Right lobe of liver (tissue), 6 donors: ENCODE measurements at regions not wholly inside any gene's neighbourhood (a gene's known extent, or its start where the extent isn't known, plus 50 kb on each side); places are given as distances from the start of the nearest gene placed in this dataset.
A peak's percentile ranks its signal among the peaks of the same experiment; 100 is the strongest.

Experiments used
- ATAC-seq, 4 donors: fragments of 200-7000 bp; cut with Tn5 transposase; one replicate each; pipeline ENCODE4 v1.9.1; 2020; ENCODE audit warnings: mild to moderate bottlenecking in 4 of 4, moderate library complexity in 4 of 4
- DNase-seq, 3 donors: peaks; one replicate each; pipeline ENCODE4 v3.0.0-alpha.2; 2020
- H3K27ac ChIP-seq, 3 donors: fragments of 200-600 bp; one replicate each; pipeline ENCODE4 v1.8.0; 2022
- H3K27me3 ChIP-seq, 2 donors: fragments of 200-600 bp; one replicate each; pipeline ENCODE4 v1.8.0; 2022
- H3K36me3 ChIP-seq, 4 donors: fragments of 200-600 bp; sonication (generic) in 1 of 4; one replicate each; pipeline versions ENCODE4 v1.5.1 to v1.8.0; 2017 to 2022; ENCODE audit warnings: control low read depth in 1 of 4
- H3K4me1 ChIP-seq, 4 donors: fragments of 200-600 bp; sonication (generic) in 1 of 4; one replicate each; pipeline versions ENCODE4 v1.5.1 to v1.8.0; 2017 to 2022; ENCODE audit warnings: control low read depth in 1 of 4
- H3K4me3 ChIP-seq, 3 donors: fragments of 200-600 bp; one replicate each; pipeline ENCODE4 v1.8.0; 2022
- H3K9me3 ChIP-seq, 4 donors: fragments of 200-600 bp; sonication (generic) in 1 of 4; one replicate each; pipeline versions ENCODE4 v1.5.1 to v1.8.0; 2017 to 2022; ENCODE audit warnings: control low read depth in 1 of 4
- CTCF ChIP-seq, 4 donors: fragments of 200-600 bp in 3 of 4; fragments of 450-650 bp in 1 of 4; IDR thresholded peaks; one replicate each; pipeline versions ENCODE4 v1.5.1 to v1.8.0; 2016 to 2022; ENCODE audit warnings: antibody characterized with exemption in 4 of 4, mild to moderate bottlenecking in 2 of 4
- POLR2A ChIP-seq: fragments of 450-650 bp; IDR thresholded peaks from one replicate; pipeline ENCODE4 v1.6.1; 2017; ENCODE audit warnings: antibody characterized with exemption, mild to moderate bottlenecking
- WGBS: methylation state at CpG from one replicate; pipeline ENCODE4 v1.1.6; 2018; ENCODE audit warnings: low coverage, low lambda C conversion rate; ENCODE audit not compliant: insufficient coverage; ENCODE audit errors: missing lambda C conversion rate; 5-methylcytosine and 5-hydroxymethylcytosine counted together
- intact Hi-C, 2 donors: fragments of 100-400 bp; cut with DNase I; formaldehyde crosslinking; loops; one replicate each; pipeline versions ENCODE4 v1.11.2 to v1.14.1; 2022
- donor health status: DM: no; HTN: yes; CAD: no.
- donor health status: DM: no; HTN: no; CAD: no.
- donor health status: DM: no; HTN: no; CAD: no.
- donor health status: DM: no; HTN: yes; CAD: no.
- donor health status: DM: no; HTN: yes; CAD: no.

GRCh38 chr7:81492910-81493309 is 276.9 kb downstream of the HGF start:
- ATAC-seq = no peak
- intact Hi-C loops = no loop called here
- no peak for DNase-seq
- no peaks in the 10 kb centered on the region for H3K27me3 ChIP-seq
- TF ChIP-seq POLR2A (no peak), CTCF (IDR thresholded peaks at IDR 0.05) (no peak)
- H3K4me3 ChIP-seq = no peak overlapping the region
- no peaks in the 10 kb centered on the region for H3K9me3 ChIP-seq
- H3K36me3 ChIP-seq = no peaks in the 10 kb centered on the region
- 100% methylated on average over 1 of the region's 1 CpG for WGBS
- H3K27ac ChIP-seq = no peak overlapping the region
- H3K4me1 ChIP-seq = no peaks in the 10 kb centered on the region

- Histone ChIP-seq H3K36me3 (no peaks in the 10 kb centered on the region), H3K4me3 (no peak overlapping the region), H3K9me3 (no peaks in the 10 kb centered on the region), H3K4me1 (no peaks in the 10 kb centered on the region), H3K27ac (no peak overlapping the region), H3K27me3 (no peaks in the 10 kb centered on the region)
- no peak for TF ChIP-seq CTCF (IDR thresholded peaks at IDR 0.05)
- no peak for TF ChIP-seq POLR2A
- 83% methylated on average over 1 of the region's 1 CpG for WGBS
- intact Hi-C loops = no loop called here
- no peak for ATAC-seq
- no peak for DNase-seq
Observed at GRCh38 chr7:81492240-81492639, 277.6 kb downstream of the HGF start.

- no peaks in the 10 kb centered on the region for H3K4me1 ChIP-seq
- no peak for TF ChIP-seq CTCF (IDR thresholded peaks at IDR 0.05)
- no peak for TF ChIP-seq POLR2A
- DNase-seq (no peak), ATAC-seq (no peak)
- no peaks in the 10 kb centered on the region for H3K36me3 ChIP-seq
- H3K27me3 ChIP-seq = no peaks in the 10 kb centered on the region
- intact Hi-C loops = no loop called here
- no peak overlapping the region for H3K4me3 ChIP-seq
- WGBS = 71% methylated on average over 3 of the region's 3 CpGs
- H3K9me3 ChIP-seq = no peaks in the 10 kb centered on the region
- H3K27ac ChIP-seq = no peak overlapping the region
Observed at GRCh38 chr7:81491573-81491972, 278.3 kb downstream of the HGF start.

GRCh38 chr7:81488210-81488609 is 281.6 kb downstream of the HGF start:
- Histone ChIP-seq H3K9me3 (no peaks in the 10 kb centered on the region), H3K4me3 (no peak overlapping the region), H3K36me3 (no peaks in the 10 kb centered on the region), H3K27ac (no peak overlapping the region), H3K4me1 (no peaks in the 10 kb centered on the region), H3K27me3 (no peaks in the 10 kb centered on the region)
- intact Hi-C loops = no loop called here
- TF ChIP-seq POLR2A (no peak), CTCF (IDR thresholded peaks at IDR 0.05) (no peak)
- WGBS = no CpG with 5 or more reads among the region's 2 CpGs
- DNase-seq (no peak), ATAC-seq (peak in 1 of 4 donors; percentile 40)

GRCh38 chr7:81487516-81487915 is 282.3 kb downstream of the HGF start:
- no peak for TF ChIP-seq CTCF (IDR thresholded peaks at IDR 0.05)
- TF ChIP-seq POLR2A = no peak
- Histone ChIP-seq H3K4me1 (no peaks in the 10 kb centered on the region), H3K27me3 (no peaks in the 10 kb centered on the region), H3K9me3 (no peaks in the 10 kb centered on the region), H3K4me3 (no peak overlapping the region), H3K36me3 (no peaks in the 10 kb centered on the region), H3K27ac (no peak overlapping the region)
- intact Hi-C loops = no loop called here
- DNase-seq (no peak), ATAC-seq (no peak)
- 48% methylated on average over 6 of the region's 6 CpGs for WGBS
